Endothelial cell of umbilical vein (primary cell): ENCODE measurements at regions not wholly inside any gene's neighbourhood (a gene's known extent, or its start where the extent isn't known, plus 50 kb on each side); places are given as distances from the start of the nearest gene placed in this dataset.

Experiments used
- BruUV-seq: library from RNA; stranded (reverse); fragments of 400-500 nt; replicated peaks from 2 replicates; lab custom pipeline; 2021; lab: Mats Ljungman, UMichigan
- CTCF ChIA-PET: fragments of 300-600, 350-600 bp; sonication (Branson Sonifier 250); formaldehyde crosslinking; loops from one replicate; lab custom pipeline; 2021; ENCODE audit warnings: antibody characterized with exemption, inconsistent platforms; lab: Charles Lee
- POLR2A ChIA-PET: fragments of 300-600, 350-600 bp; sonication (Branson Sonifier 250); formaldehyde crosslinking; loops from one replicate; lab custom pipeline; 2021; ENCODE audit warnings: antibody characterized with exemption, inconsistent platforms; lab: Charles Lee
- DNase-seq: peaks from one replicate; pipeline ENCODE4 v3.0.0-alpha.2; 2011; ENCODE audit warnings: low read depth, low spot score
- FAIRE-seq: peaks from 2 replicates; lab custom pipeline; 2011; peaks lifted over from hg19 to GRCh38; lab: Jason Lieb, UNC
- H2AFZ ChIP-seq: 2 replicates; pipeline ENCODE4 v1.6.0; 2012; ENCODE audit warnings: low read depth, low read length, control low read depth, inconsistent platforms
- H3K27ac ChIP-seq: 2 replicates; pipeline ENCODE4 v1.5.1; 2011; ENCODE audit warnings: low read depth, mild to moderate bottlenecking, control low read depth, low read length, moderate library complexity; ENCODE audit not compliant: insufficient read depth
- H3K27me3 ChIP-seq, 2 experiments: 2 replicates each; pipeline versions ENCODE4 v1.6.0 to v1.6.1; 2011; ENCODE audit warnings: low read length in 2 of 2, mixed read lengths in 1 of 2; ENCODE audit not compliant: control insufficient read depth in 2 of 2, insufficient read depth in 2 of 2
- H3K36me3 ChIP-seq, 2 experiments: 2 replicates in 1 of 2; 3 replicates in 1 of 2; pipeline ENCODE4 v1.5.1; 2011; ENCODE audit warnings: low read length in 2 of 2, mild to moderate bottlenecking in 1 of 2, moderate library complexity in 1 of 2; ENCODE audit not compliant: control insufficient read depth in 2 of 2, insufficient read depth in 2 of 2; ENCODE audit errors: extremely low read depth in 1 of 2
- H3K4me1 ChIP-seq: 3 replicates; pipeline ENCODE4 v1.5.1; 2011; ENCODE audit warnings: mild to moderate bottlenecking, low read length; ENCODE audit not compliant: control insufficient read depth, insufficient read depth; ENCODE audit errors: extremely low read depth
- H3K4me2 ChIP-seq: 2 replicates; pipeline ENCODE4 v1.6.1; 2011; ENCODE audit warnings: low read length, control low read depth, mixed read lengths; ENCODE audit not compliant: insufficient read depth
- H3K4me3 ChIP-seq, 3 experiments: fragments of 200-600 bp in 1 of 3; sonication (generic), shearing (Covaris generic) in 1 of 3; replicated peaks in 1 of 3; 2 replicates each; pipeline ENCODE4 v1.5.1; 2011 to 2016; ENCODE audit warnings: control low read depth in 3 of 3, low read length in 3 of 3, mild to moderate bottlenecking in 2 of 3, inconsistent platforms in 1 of 3, low read depth in 1 of 3, moderate library complexity in 1 of 3; ENCODE audit not compliant: insufficient read depth in 1 of 3
- H3K79me2 ChIP-seq: 2 replicates; pipeline ENCODE4 v1.6.0; 2012; ENCODE audit warnings: low read length, inconsistent platforms; ENCODE audit not compliant: control insufficient read depth, insufficient read depth
- H3K9ac ChIP-seq: replicated peaks from 2 replicates; pipeline ENCODE3; 2011; ENCODE audit warnings: low read length, control low read depth; ENCODE audit not compliant: insufficient read depth; ENCODE audit errors: extremely low read depth
- H3K9me1 ChIP-seq: replicated peaks from 3 replicates; pipeline ENCODE4 v1.6.0; 2011; ENCODE audit warnings: mild to moderate bottlenecking, low read length; ENCODE audit not compliant: control insufficient read depth, insufficient read depth; ENCODE audit errors: extremely low read depth
- H3K9me3 ChIP-seq: replicated peaks from 2 replicates; pipeline ENCODE4 v1.5.1; 2012; ENCODE audit warnings: low read length, inconsistent platforms; ENCODE audit not compliant: control insufficient read depth, insufficient read depth
- H4K20me1 ChIP-seq: replicated peaks from 2 replicates; pipeline ENCODE3; 2011; ENCODE audit warnings: mild to moderate bottlenecking, low read length; ENCODE audit not compliant: control insufficient read depth, insufficient read depth; ENCODE audit errors: extremely low read depth
- EZH2 ChIP-seq: IDR thresholded peaks from 2 replicates; pipeline ENCODE4 v1.6.1; 2012; ENCODE audit warnings: borderline replicate concordance, low read depth, mild to moderate bottlenecking, moderate library complexity, low read length, inconsistent platforms; ENCODE audit not compliant: severe bottlenecking
- FOS ChIP-seq: IDR thresholded peaks from 2 replicates; pipeline ENCODE4 v1.6.1; 2011; ENCODE audit warnings: mild to moderate bottlenecking, low read length, moderate library complexity, borderline replicate concordance; ENCODE audit not compliant: insufficient read depth
- GATA2 ChIP-seq: IDR thresholded peaks from 2 replicates; pipeline ENCODE4 v1.7.0; 2011; ENCODE audit warnings: low read depth, mild to moderate bottlenecking, moderate library complexity, mixed read lengths, low read length; ENCODE audit not compliant: insufficient read length, insufficient read depth
- JUN ChIP-seq: IDR thresholded peaks from 2 replicates; pipeline ENCODE4 v1.6.1; 2011; ENCODE audit warnings: borderline replicate concordance, low read depth; ENCODE audit not compliant: insufficient read length, insufficient read depth
- MYC ChIP-seq: IDR thresholded peaks from one replicate; pipeline ENCODE4 v1.6.1; 2011; ENCODE audit warnings: mild to moderate bottlenecking, low read depth, low read length
- POLR2A ChIP-seq: IDR thresholded peaks from 2 replicates; pipeline ENCODE4 v1.6.1; 2012; ENCODE audit warnings: low read depth, mild to moderate bottlenecking, control low read depth, low read length
- POLR2AphosphoS5 ChIP-seq: IDR thresholded peaks from 2 replicates; pipeline ENCODE4 v1.6.1; 2012; ENCODE audit warnings: low read depth, mild to moderate bottlenecking, control low read depth, low read length, moderate library complexity; ENCODE audit not compliant: insufficient read depth
- dilution Hi-C: fragments of 300-500 bp; cut with MboI; formaldehyde crosslinking; loops from one replicate; pipeline ENCODE4 v1.15.0; 2019; ENCODE audit warnings: low sequenced_read_pairs; ENCODE audit not compliant: extremely low pct_ligation_motif_present
- intact Hi-C: fragments of 100-400 bp; cut with micrococcal nuclease; formaldehyde crosslinking; loops from one replicate; pipeline ENCODE4 v1.10.0; 2022
- TF ChIP-seq, protein P1 (sequence below): IDR thresholded peaks from 2 replicates; pipeline ENCODE4 v1.6.1; 2011; ENCODE audit not compliant: insufficient read depth, insufficient read length
- TF ChIP-seq, protein P2 (sequence below), 2 donors: IDR thresholded peaks; 1 replicate in 1 of 2; 2 replicates in 1 of 2; pipeline ENCODE4 v1.5.1; 2011; ENCODE audit warnings: low read length in 2 of 2, mild to moderate bottlenecking in 2 of 2, moderate library complexity in 2 of 2, control low read depth in 1 of 2, inconsistent platforms in 1 of 2, low read depth in 1 of 2; ENCODE audit not compliant: insufficient read depth in 1 of 2; ENCODE audit errors: extremely low read depth in 1 of 2

DNA sequence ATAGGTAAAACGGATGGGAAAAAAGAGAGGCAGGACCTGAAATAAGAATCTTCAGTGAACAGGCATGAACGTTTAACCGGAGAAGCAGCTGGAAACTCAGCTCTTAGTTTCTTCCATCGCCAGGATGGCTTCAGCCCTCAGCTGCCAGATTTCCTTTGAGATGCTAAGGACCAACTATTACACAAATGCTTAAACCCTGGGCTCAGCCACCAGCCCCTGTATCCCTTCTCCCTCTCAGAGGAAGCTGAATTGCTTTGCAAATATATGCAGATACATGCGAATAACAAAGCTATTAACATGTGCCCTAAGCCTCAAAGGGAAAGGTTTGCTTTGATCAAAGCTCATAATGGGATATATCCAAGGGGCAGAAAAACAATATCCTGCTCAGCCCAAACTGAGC, 515.1 kb downstream of the OMA1 start:
- FAIRE-seq (no peak), DNase-seq (no peak)
- H3K4me2 ChIP-seq = no peak overlapping the region
- intact Hi-C loops = no loop called here
- TF ChIP-seq JUN (no peak), EZH2 (no peak), FOS (no peak), MYC (no peak), POLR2AphosphoS5 (no peak), POLR2A (no peak), GATA2 (no peak)
- TF ChIP-seq, protein P1, sequence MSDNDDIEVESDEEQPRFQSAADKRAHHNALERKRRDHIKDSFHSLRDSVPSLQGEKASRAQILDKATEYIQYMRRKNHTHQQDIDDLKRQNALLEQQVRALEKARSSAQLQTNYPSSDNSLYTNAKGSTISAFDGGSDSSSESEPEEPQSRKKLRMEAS = no peak
- TF ChIP-seq, protein P2, sequence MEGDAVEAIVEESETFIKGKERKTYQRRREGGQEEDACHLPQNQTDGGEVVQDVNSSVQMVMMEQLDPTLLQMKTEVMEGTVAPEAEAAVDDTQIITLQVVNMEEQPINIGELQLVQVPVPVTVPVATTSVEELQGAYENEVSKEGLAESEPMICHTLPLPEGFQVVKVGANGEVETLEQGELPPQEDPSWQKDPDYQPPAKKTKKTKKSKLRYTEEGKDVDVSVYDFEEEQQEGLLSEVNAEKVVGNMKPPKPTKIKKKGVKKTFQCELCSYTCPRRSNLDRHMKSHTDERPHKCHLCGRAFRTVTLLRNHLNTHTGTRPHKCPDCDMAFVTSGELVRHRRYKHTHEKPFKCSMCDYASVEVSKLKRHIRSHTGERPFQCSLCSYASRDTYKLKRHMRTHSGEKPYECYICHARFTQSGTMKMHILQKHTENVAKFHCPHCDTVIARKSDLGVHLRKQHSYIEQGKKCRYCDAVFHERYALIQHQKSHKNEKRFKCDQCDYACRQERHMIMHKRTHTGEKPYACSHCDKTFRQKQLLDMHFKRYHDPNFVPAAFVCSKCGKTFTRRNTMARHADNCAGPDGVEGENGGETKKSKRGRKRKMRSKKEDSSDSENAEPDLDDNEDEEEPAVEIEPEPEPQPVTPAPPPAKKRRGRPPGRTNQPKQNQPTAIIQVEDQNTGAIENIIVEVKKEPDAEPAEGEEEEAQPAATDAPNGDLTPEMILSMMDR (IDR thresholded peaks at IDR 0.05; ENCODE audit: extremely low read depth in 1 of 2, insufficient read depth in 1 of 2, low read depth in 1 of 2, low read length in 2 of 2) = no peak
- H3K9me1 ChIP-seq = no peaks in the 10 kb centered on the region
- H3K27me3 ChIP-seq = no peaks in the 10 kb centered on the region
- H3K27ac ChIP-seq = no peak overlapping the region
- H3K4me1 ChIP-seq = no peaks in the 10 kb centered on the region
- H3K79me2 ChIP-seq = no peaks in the 10 kb centered on the region
- no peak overlapping the region for H3K4me3 ChIP-seq
- no peaks in the 10 kb centered on the region for H3K36me3 ChIP-seq
- ChIA-PET POLR2A (no interaction called here), CTCF (no interaction called here)
- no peaks in the 10 kb centered on the region for H4K20me1 ChIP-seq
- no peak overlapping the region for H3K9ac ChIP-seq
- dilution Hi-C loops = no loop called here
- no peaks in the 10 kb centered on the region for H3K9me3 ChIP-seq
- no TSS peak for BruUV-seq
- H2AFZ ChIP-seq = no peak overlapping the region
